Hematopoietic multipotent progenitor cell treated with erythropoietin and hydrocortisone succinate and interleukin-3 and kit ligand, for 17 days (in vitro differentiated cells): ENCODE measurements at regions not wholly inside any gene's neighbourhood (a gene's known extent, or its start where the extent isn't known, plus 50 kb on each side); places are given as distances from the start of the nearest gene placed in this dataset.
"Not testable (repeated sequence)": the region's sequence is repeated elsewhere in the genome, so short reads cannot be mapped to it uniquely, and the experiment has no call there.

Source experiments
- DNase-seq: peaks from one replicate; pipeline ENCODE4 v3.0.0-alpha.2; 2015; ENCODE audit warnings: low spot score

- DNase-seq: no peak
Observed at GRCh38 chr1:181172082-181172481, 83.6 kb downstream of the IER5 start.

- DNase-seq: no peak
Observed at GRCh38 chr1:181173761-181174447, 85.4 kb downstream of the IER5 start.

GRCh38 chr1:181174861-181175260, 86.4 kb downstream of the IER5 start:
- no peak for DNase-seq

GRCh38 chr1:181175356-181175910, 86.9 kb downstream of the IER5 start:
- no peak for DNase-seq

GRCh38 chr1:181175955-181176354, 87.5 kb downstream of the IER5 start:
- no peak for DNase-seq

GRCh38 chr1:181178241-181178879, 89.9 kb downstream of the IER5 start:
- DNase-seq: no peak

- no peak for DNase-seq
Observed at GRCh38 chr1:181179279-181179986, 90.9 kb downstream of the IER5 start.

GRCh38 chr1:181179987-181180365, 91.5 kb downstream of the IER5 start:
- DNase-seq: no peak

- no peak for DNase-seq
Observed at GRCh38 chr1:181180407-181181031, 92.0 kb downstream of the IER5 start.

GRCh38 chr1:181181792-181182585, 93.5 kb downstream of the IER5 start:
- no peak for DNase-seq

- no peak for DNase-seq
Observed at GRCh38 chr1:181184621-181185020, 96.1 kb downstream of the IER5 start.

- no peak for DNase-seq
Observed at GRCh38 chr1:181185461-181185860, 97.0 kb downstream of the IER5 start.

- DNase-seq: not testable (repeated sequence)
Observed at GRCh38 chr1:181186133-181186532, 97.6 kb downstream of the IER5 start.

- DNase-seq: no peak
Observed at GRCh38 chr1:181187337-181188126, 99.0 kb downstream of the IER5 start.

GRCh38 chr1:181189245-181189644, 100.7 kb downstream of the IER5 start:
- no peak for DNase-seq

- peak; percentile 55 for DNase-seq
Observed at GRCh38 chr1:181189691-181190363, 101.3 kb downstream of the IER5 start.

GRCh38 chr1:181190364-181191035, 102.0 kb downstream of the IER5 start:
- DNase-seq: no peak

- DNase-seq: no peak
Observed at GRCh38 chr1:181191494-181192040, 103.1 kb downstream of the IER5 start.

- no peak for DNase-seq
Observed at GRCh38 chr1:181192316-181192715, 103.8 kb downstream of the IER5 start.
